HG02885 (cell line): ENCODE measurements at regions not wholly inside any gene's neighbourhood (a gene's known extent, or its start where the extent isn't known, plus 50 kb on each side); places are given as distances from the start of the nearest gene placed in this dataset.
A peak's percentile ranks its signal among the peaks of the same experiment; 100 is the strongest.
"Not testable (repeated sequence)": the region's sequence is repeated elsewhere in the genome, so short reads cannot be mapped to it uniquely, and the experiment has no call there.

Source experiments
- ATAC-seq: cut with Tn5 transposase; IDR thresholded peaks from one replicate; pipeline ENCODE4 v1.9.1; 2021; ENCODE audit warnings: mild to moderate bottlenecking; ENCODE audit not compliant: unreplicated experiment, poor library complexity

GRCh38 chr5:18292146-18292545, 657.9 kb downstream of the TAF11L14 start:
- no peak for ATAC-seq

DNA sequence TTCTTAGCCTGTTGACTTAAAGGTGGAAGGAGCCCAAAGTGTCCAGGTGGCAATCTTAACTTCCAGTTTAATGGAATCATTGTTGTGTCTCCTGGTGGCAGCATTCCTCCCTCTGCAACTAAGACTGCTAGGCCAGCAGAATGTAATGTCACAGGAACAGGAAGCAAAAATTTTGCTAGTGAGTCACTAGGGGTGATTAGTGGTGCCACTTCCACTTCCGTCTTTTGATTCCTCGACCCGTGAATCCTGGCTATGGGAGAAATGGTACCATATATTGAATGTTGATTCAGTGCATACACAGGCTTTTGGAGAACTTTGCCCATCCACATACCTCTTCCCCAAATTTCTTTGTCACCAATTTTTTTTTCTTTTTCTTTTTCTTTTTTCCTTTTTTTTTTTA, 661.4 kb downstream of the TAF11L14 start:
- ATAC-seq: not testable (repeated sequence)

DNA sequence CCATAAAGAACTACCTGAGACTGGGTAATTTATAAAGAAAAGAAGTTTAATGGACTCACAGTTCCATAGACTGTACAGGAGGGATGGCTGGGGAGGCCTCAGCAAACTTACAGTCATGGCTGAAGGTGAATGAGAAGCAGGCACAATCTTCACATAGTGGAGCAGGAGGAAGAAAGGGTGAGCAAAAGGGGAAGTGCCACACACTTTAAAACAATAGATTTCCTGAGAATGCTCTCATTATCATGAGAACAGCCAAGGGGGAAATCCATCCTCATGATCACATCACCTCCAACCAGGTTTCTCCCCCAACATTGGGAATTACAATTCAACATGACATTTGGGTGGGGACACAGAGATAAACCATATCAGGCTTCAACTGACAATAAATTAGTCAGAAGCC, 664.9 kb downstream of the TAF11L14 start:
- ATAC-seq: no peak

DNA sequence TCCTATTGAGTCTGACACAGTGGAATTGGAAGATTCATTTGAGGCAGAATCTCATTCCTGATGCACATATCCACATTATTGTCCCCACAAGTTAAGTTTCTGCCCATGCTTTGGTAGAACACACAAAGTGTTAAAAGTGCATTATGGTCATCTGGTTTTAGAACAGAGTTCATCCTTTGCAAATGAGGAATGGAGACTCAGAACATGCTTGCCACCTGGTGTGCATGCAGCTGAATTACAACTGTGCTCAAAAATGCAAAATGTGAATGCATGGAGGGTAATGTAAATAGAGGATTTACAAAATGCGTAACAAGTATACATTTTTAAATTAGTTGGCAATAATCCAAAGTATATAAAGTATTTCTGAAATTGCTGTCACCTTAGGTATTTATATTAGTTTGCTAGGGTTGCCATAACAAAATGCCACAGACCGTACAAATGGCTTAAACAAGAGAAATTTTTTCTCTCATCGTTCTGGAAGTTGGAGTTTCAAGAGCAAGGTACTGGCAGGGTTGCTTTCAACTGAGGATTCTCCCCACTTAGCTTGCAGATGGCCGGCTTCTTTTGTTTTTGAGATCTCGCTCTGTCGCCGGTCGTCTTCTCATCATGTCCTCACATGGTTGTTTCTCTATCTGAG, 671.1 kb downstream of the TAF11L14 start:
- peak; percentile 87 for ATAC-seq

DNA sequence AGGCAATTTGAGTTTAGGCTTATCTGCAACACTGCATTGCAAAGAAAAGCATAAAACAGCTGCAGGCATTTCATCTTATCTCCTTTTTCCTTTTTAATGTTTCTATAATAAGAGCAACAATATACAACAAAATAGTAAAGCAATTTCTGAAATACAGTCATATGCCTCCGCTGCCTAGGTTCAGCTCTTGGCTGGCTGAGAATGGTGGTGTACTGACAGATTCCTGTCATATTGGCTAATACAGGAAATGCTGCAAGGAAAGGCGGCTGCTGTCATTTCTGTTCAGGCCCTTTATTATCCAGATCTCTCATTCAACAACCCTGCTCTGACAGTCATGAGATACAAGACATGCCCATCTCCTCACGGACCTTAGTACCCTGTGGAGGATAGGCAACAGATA, 677.0 kb downstream of the TAF11L14 start:
- no peak for ATAC-seq

- no peak for ATAC-seq
These were observed 677.8 kb downstream of the TAF11L14 start for GRCh38 chr5:18312016-18312415.

- ATAC-seq: peak; percentile 43
These were observed 680.0 kb downstream of the TAF11L14 start for GRCh38 chr5:18314192-18314778.

GRCh38 chr5:18321262-18321942, 687.1 kb downstream of the TAF11L14 start:
- ATAC-seq: no peak

- ATAC-seq: no peak
These were observed 689.6 kb downstream of the TAF11L14 start for GRCh38 chr5:18323891-18324290.

GRCh38 chr5:18325431-18325830, 691.2 kb downstream of the TAF11L14 start:
- no peak for ATAC-seq

- ATAC-seq: no peak
These were observed 695.1 kb downstream of the TAF11L14 start for GRCh38 chr5:18329328-18329727.

DNA sequence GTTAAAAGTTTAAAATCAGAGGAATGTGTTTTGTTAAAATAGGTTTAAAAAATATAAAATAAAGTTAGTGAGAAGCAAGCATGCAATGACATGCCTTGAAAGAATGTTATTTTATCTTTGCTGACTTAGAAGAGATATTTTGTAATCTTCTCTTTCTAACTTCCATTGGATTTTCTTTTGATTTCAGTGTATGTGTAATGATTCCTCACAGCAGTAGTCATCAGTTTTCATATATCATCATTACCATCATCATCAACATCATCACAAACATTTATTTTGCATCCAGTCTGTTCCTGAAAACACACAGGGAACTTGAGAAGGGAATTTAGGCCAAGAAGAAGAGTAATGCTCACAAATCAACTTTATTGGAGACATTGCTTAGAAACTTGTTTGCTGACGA, 699.6 kb downstream of the TAF11L14 start:
- no peak for ATAC-seq

DNA sequence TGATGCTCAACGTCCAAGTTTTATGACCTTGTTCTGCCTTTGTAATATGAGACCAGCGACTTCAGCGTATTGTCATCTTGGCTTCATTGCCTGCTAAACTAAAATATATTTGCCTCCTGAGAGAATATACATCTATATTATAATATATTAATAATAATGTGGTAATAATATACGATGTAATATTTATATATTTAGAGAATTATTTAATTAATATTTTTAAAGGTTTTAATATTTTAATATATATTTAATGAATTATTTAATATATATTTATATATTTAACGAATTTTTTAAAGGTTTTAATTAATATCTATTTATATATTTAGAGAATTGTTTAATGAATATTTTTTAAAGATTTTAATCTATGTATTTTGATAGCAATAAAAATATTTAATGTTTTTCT, 700.7 kb downstream of the TAF11L14 start:
- no peak for ATAC-seq

GRCh38 chr5:18354828-18355227, 720.6 kb downstream of the TAF11L14 start:
- no peak for ATAC-seq

DNA sequence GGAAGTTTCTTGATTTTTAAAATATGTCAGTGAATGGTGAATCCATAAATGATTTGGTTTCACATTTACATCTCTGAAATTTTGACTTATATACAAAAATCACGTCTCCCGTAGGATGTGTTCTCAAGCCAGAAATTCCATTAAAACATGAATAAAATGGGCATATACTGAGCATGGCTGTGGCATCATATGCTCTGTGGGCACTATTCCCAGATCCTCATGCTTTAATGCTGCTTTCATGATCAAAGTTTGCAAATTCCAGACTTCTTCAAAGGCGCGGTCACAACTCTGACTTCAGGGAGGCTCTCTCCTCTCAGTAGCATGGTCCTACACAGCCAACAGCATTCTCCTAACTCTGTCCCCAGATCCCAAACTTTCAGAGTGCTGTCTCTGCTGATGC, 723.2 kb downstream of the TAF11L14 start:
- no peak for ATAC-seq

DNA sequence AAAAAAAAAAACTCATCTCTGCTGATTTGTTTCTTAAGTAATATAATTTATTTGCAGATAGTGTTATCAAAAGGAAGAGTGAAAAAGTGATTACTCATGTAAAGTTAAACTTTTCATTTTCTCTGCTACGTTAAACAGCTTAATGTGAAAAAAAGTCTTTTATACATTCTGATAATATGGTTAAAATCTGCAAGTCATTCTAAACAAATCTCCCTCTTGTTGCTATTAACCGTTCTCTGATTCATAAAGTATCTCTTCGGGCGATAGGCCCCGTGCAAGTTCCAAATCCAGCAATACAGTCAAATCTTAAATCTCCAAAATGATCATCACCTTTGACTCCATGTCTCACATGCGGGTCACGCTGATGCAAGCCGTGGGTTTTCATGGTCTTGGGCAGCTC, 732.0 kb downstream of the TAF11L14 start:
- ATAC-seq: no peak

- no peak for ATAC-seq
These were observed 736.3 kb downstream of the TAF11L14 start for GRCh38 chr5:18370531-18370930.

DNA sequence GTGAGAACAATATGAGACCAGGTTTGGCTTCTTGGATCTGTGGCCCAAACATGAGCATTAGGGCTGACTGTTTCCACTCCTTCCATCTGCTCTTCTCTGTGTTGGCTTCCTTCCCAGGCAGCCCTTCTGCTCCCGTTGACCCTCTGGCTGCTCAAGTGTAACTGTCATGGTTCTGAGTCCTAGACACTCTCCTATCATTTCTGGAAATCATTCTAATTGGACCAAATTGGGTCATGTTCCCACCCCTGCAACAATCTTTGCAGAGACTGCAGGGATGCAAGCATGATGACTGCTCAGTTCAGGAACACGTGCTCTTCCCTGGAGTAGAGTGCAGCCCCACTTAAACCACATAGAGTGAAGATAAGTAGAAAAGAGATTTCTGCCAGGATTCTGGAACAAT, 741.4 kb downstream of the TAF11L14 start:
- ATAC-seq: no peak

DNA sequence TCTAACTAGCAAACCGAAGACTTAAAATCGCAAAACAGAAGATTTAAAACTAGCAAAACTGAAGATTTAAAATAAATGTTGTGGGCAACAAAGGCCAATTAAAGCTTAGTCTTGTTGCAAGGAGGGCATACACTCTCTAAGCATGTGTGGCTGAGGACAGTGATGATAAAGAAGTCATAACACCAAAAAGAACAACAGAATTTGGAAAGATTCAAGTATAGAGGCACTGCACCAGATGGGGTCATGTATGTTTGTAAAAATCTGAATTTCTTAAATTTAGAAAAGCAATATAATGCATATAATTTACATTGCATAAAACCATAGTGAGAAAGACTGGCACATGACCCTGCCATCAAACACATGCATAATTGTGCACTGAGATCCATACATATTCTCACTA, 743.8 kb downstream of the TAF11L14 start:
- no peak for ATAC-seq

DNA sequence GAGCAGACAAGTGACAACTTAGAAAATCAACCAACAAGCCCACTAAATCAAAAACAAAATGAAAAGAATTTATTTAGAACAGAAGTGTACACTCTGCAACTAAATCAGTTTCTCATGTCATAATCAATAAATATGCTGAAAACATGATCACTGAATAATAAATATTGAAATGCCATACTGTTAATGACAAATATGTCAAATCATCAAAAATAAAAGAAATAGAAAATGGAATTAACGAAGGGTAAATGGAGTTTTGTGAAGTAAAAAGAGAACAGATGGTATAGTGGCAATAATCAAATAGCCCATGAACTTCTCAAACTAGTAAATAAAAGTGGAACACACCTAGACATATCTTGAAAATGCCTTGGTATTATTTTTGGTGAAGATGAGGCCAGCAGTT, 744.9 kb downstream of the TAF11L14 start:
- no peak for ATAC-seq

GRCh38 chr5:18380729-18381362, 746.6 kb downstream of the TAF11L14 start:
- ATAC-seq: no peak
